ENCODE measurements at regions not wholly inside any gene's neighbourhood (a gene's known extent, or its start where the extent isn't known, plus 50 kb on each side); places are given as distances from the start of the nearest gene placed in this dataset.

DNA sequence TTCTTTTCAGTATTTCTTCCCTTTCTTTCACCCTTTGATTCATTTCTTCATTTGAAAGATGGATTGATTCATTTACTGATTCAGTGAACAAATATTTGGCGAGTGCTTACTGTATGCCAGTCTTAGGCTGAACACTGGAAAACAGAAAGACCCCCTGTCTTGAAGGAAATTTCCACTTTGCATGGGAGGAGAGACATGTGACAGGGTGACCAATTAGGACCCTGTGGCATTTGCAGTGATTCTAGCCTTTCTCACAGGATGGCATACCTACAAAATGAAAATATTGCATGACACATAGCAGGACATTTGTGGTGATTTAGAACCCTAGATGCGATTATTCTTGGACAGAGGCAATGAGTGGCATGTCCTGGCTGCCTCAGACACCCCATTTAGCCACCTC, 407.2 kb upstream of the SGCD start:
- WGBS, 5 donors: 71 to 92% (median 83%) methylated on average over 2 of the region's 2 CpGs
- intact Hi-C loops (cut with DNase I; ENCODE audit: low total_unique reads): no loop called here
- no peak for TF ChIP-seq POLR2A (IDR thresholded peaks at IDR 0.05)
- no peak for TF ChIP-seq POLR2AphosphoS5 (IDR thresholded peaks at IDR 0.05)
- TF ChIP-seq, protein P1, sequence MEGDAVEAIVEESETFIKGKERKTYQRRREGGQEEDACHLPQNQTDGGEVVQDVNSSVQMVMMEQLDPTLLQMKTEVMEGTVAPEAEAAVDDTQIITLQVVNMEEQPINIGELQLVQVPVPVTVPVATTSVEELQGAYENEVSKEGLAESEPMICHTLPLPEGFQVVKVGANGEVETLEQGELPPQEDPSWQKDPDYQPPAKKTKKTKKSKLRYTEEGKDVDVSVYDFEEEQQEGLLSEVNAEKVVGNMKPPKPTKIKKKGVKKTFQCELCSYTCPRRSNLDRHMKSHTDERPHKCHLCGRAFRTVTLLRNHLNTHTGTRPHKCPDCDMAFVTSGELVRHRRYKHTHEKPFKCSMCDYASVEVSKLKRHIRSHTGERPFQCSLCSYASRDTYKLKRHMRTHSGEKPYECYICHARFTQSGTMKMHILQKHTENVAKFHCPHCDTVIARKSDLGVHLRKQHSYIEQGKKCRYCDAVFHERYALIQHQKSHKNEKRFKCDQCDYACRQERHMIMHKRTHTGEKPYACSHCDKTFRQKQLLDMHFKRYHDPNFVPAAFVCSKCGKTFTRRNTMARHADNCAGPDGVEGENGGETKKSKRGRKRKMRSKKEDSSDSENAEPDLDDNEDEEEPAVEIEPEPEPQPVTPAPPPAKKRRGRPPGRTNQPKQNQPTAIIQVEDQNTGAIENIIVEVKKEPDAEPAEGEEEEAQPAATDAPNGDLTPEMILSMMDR (IDR thresholded peaks at IDR 0.05 in 8 of 11, conservative IDR thresholded peaks at IDR 0.05 in 3 of 11): no peak

DNA sequence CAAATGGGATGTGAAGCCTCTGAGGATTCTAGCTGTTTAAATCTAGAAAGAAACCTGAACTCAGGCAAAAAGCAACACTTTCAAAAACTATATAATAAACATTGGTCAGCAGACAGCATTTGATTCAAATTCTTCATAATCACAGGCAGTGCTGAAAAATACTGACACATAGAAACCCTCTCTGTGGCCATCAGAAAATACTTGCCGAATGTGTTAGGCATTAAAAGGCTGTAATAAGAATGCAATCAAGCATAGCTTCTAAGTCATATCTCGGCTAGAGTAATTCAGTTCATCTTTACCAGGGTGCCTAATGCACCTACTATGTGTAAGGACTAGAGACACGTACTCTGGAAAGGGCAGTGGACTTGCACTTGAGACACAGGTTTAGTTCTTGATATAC, 405.3 kb upstream of the SGCD start:
- 73 to 82% (median 78%) methylated on average over 3 of the region's 3 CpGs for WGBS, 5 donors
- intact Hi-C loops (cut with DNase I; ENCODE audit: low total_unique reads): no loop called here
- H3K4me3 ChIP-seq: no peak overlapping the region
- H3K27ac ChIP-seq: no peak overlapping the region
- H3K27me3 ChIP-seq (replicated peaks in 1 of 7): no peaks in the 10 kb centered on the region
- TF ChIP-seq POLR2AphosphoS5 (IDR thresholded peaks at IDR 0.05): no peak
- TF ChIP-seq, protein P1 (IDR thresholded peaks at IDR 0.05 in 8 of 11, conservative IDR thresholded peaks at IDR 0.05 in 3 of 11): no peak
- no peak for TF ChIP-seq POLR2A (IDR thresholded peaks at IDR 0.05)
- no peaks in the 10 kb centered on the region for H3K4me1 ChIP-seq
- no peaks in the 10 kb centered on the region for H3K9me3 ChIP-seq
- no peaks in the 10 kb centered on the region for H3K36me3 ChIP-seq
- DNase-seq: no peak

More for the DNA sequence above, 407.2 kb upstream of the SGCD start:
- H3K36me3 ChIP-seq: no peaks in the 10 kb centered on the region
- no peaks in the 10 kb centered on the region for H3K9me3 ChIP-seq
- H3K4me1 ChIP-seq: no peaks in the 10 kb centered on the region
- H3K27me3 ChIP-seq (replicated peaks in 1 of 7): no peaks in the 10 kb centered on the region
- DNase-seq: no peak
- no peak overlapping the region for H3K27ac ChIP-seq
- H3K4me3 ChIP-seq: no peak overlapping the region

DNA sequence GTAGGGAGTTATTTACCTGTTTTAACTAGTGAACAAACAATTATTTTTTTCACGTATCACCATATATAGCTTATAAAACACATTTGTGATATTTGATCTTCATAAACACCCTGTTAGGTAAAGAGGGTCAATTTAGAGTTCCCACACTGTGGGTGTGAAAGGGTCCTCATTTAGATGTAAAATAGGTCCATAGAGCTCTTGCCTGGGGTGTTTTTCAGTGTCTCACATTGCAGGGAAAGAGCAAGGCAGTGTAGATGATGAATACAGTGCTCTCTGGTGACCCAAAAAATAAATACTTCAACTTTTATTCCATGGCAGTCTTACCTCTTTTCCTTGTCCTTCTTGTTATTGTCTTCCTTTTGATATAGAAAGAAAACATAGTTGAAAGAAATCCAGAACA, 403.2 kb upstream of the SGCD start:
- no peaks in the 10 kb centered on the region for H3K9me3 ChIP-seq
- no peaks in the 10 kb centered on the region for H3K4me1 ChIP-seq
- no peak overlapping the region for H3K27ac ChIP-seq
- 70 to 83% (median 77%) methylated on average over 1 of the region's 1 CpG for WGBS, 5 donors
- intact Hi-C loops (cut with DNase I; ENCODE audit: low total_unique reads): no loop called here
- H3K36me3 ChIP-seq: no peaks in the 10 kb centered on the region
- H3K27me3 ChIP-seq (replicated peaks in 1 of 7): no peaks in the 10 kb centered on the region
- TF ChIP-seq POLR2AphosphoS5 (IDR thresholded peaks at IDR 0.05) (no peak), POLR2A (IDR thresholded peaks at IDR 0.05) (no peak)
- TF ChIP-seq, protein P1 (IDR thresholded peaks at IDR 0.05 in 8 of 11, conservative IDR thresholded peaks at IDR 0.05 in 3 of 11): no peak
- H3K4me3 ChIP-seq: no peak overlapping the region
- no peak for DNase-seq

DNA sequence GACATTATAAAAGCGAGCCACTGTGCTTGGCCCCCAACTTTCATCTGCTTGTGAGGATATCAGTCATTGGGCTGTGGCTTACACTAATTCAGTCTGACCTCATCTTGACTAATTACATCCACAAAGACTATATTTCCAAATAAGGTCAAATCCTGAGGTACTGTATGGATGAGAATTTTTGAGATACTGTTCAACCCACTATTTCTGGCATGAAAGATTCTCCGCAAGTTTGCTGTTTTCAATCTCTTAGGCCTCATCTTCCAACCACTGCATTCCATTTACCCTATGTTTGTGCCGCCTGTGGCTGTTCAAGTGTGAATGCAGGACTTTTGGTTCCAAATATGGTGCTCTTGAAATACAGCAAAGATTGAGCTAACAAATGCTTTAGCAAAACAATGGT, 400.9 kb upstream of the SGCD start:
- WGBS, 5 donors: 79 to 91% (median 85%) methylated on average over 3 of the region's 3 CpGs
- no peaks in the 10 kb centered on the region for H3K9me3 ChIP-seq
- H3K27me3 ChIP-seq (replicated peaks in 1 of 7): no peaks in the 10 kb centered on the region
- no peaks in the 10 kb centered on the region for H3K4me1 ChIP-seq
- intact Hi-C loops (cut with DNase I; ENCODE audit: low total_unique reads): no loop called here
- H3K36me3 ChIP-seq: no peaks in the 10 kb centered on the region
- DNase-seq: no peak
- no peak overlapping the region for H3K27ac ChIP-seq
- no peak overlapping the region for H3K4me3 ChIP-seq
- TF ChIP-seq POLR2A (IDR thresholded peaks at IDR 0.05) (no peak), POLR2AphosphoS5 (IDR thresholded peaks at IDR 0.05) (no peak)
- TF ChIP-seq, protein P1 (IDR thresholded peaks at IDR 0.05 in 8 of 11, conservative IDR thresholded peaks at IDR 0.05 in 3 of 11): no peak

All from spleen (tissue), 11 donors.